ENCODE measurements at regions not wholly inside any gene's neighbourhood (a gene's known extent, or its start where the extent isn't known, plus 50 kb on each side); places are given as distances from the start of the nearest gene placed in this dataset.

DNA sequence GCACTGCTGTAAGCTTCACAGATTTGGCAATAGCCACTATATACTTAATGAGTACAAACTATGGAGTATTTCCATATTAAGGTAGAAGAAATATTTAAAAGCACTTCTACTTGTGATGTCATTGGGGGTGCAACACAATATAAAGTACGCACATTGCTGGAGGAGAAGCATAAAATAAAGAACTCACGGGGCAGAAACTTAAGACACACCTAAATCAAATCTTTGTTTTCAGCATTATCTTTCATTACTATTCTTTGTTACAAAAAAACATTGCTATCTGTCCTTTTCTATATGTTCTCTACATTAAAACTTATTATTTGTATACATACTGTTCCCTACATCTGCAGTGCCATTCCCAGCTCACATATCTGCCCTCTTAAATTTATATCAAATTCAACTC, 93.3 kb upstream of the VPREB1 start:
- TF ChIP-seq, protein P1, sequence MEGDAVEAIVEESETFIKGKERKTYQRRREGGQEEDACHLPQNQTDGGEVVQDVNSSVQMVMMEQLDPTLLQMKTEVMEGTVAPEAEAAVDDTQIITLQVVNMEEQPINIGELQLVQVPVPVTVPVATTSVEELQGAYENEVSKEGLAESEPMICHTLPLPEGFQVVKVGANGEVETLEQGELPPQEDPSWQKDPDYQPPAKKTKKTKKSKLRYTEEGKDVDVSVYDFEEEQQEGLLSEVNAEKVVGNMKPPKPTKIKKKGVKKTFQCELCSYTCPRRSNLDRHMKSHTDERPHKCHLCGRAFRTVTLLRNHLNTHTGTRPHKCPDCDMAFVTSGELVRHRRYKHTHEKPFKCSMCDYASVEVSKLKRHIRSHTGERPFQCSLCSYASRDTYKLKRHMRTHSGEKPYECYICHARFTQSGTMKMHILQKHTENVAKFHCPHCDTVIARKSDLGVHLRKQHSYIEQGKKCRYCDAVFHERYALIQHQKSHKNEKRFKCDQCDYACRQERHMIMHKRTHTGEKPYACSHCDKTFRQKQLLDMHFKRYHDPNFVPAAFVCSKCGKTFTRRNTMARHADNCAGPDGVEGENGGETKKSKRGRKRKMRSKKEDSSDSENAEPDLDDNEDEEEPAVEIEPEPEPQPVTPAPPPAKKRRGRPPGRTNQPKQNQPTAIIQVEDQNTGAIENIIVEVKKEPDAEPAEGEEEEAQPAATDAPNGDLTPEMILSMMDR (conservative IDR thresholded peaks at IDR 0.05; ENCODE audit: low read depth, low read length) = no peak
- TF ChIP-seq EZH2 (IDR thresholded peaks at IDR 0.05; ENCODE audit: borderline replicate concordance, low read depth, low read length, poor library complexity, severe bottlenecking) = no peak

Data from A673 (cell line).